Brain microvascular endothelial cell (primary cell): ENCODE measurements at regions not wholly inside any gene's neighbourhood (a gene's known extent, or its start where the extent isn't known, plus 50 kb on each side); places are given as distances from the start of the nearest gene placed in this dataset.

ENCODE experiments used
- DNase-seq: peaks from one replicate; pipeline ENCODE4 v3.0.0-alpha.2; 2020
- H3K27ac ChIP-seq: fragments of 250-450 bp; sonication (Bioruptor Pico); 2 replicates; pipeline ENCODE4 v1.5.1; 2020; ENCODE audit warnings: mild to moderate bottlenecking, moderate library complexity
- H3K27me3 ChIP-seq: fragments of 250-450 bp; sonication (Bioruptor Pico); replicated peaks from 2 replicates; pipeline ENCODE4 v1.5.1; 2020; ENCODE audit warnings: mild to moderate bottlenecking
- H3K36me3 ChIP-seq: fragments of 250-450 bp; sonication (Bioruptor Pico); replicated peaks from 2 replicates; pipeline ENCODE4 v1.5.1; 2020; ENCODE audit warnings: mild to moderate bottlenecking
- H3K4me3 ChIP-seq: 2 replicates; pipeline ENCODE4 v1.5.1; 2011; ENCODE audit warnings: low read depth, mild to moderate bottlenecking, control low read depth, low read length, moderate library complexity
- in situ Hi-C: cut with HindIII; loops from 2 replicates; pipeline ENCODE4 v1.10.0; 2017; ENCODE audit warnings: low sequenced_read_pairs, low pct_ligation_motif_present
- TF ChIP-seq, protein P1 (sequence below): IDR thresholded peaks from 2 replicates; pipeline ENCODE4 v1.5.1; 2011; ENCODE audit warnings: low read depth, mild to moderate bottlenecking, moderate library complexity, low read length, control low read depth, inconsistent platforms; ENCODE audit errors: missing control alignments

DNA sequence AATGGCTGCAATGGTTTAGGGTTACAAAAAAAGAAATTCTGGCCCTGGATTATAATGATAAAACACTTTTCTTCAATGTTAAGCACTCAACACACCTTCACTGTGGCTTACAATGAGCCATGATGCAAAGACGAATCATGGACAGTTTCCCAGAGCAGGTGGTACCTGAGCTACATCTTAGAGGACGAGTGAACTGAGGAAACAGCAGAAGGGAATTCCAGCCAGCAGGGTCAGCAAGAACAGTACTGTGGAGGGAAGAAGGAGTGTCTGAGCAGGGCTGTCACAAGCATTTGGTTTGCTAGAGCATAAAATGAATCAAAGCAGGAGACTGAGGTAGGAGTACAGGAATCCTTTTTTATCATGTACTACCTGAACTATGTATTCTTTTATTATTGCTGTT, 332.8 kb upstream of the C11orf87 start:
- Histone ChIP-seq H3K36me3 (no peaks in the 10 kb centered on the region), H3K27ac (no peak overlapping the region), H3K4me3 (no peak overlapping the region), H3K27me3 (no peaks in the 10 kb centered on the region)
- no peak for DNase-seq
- TF ChIP-seq, protein P1, sequence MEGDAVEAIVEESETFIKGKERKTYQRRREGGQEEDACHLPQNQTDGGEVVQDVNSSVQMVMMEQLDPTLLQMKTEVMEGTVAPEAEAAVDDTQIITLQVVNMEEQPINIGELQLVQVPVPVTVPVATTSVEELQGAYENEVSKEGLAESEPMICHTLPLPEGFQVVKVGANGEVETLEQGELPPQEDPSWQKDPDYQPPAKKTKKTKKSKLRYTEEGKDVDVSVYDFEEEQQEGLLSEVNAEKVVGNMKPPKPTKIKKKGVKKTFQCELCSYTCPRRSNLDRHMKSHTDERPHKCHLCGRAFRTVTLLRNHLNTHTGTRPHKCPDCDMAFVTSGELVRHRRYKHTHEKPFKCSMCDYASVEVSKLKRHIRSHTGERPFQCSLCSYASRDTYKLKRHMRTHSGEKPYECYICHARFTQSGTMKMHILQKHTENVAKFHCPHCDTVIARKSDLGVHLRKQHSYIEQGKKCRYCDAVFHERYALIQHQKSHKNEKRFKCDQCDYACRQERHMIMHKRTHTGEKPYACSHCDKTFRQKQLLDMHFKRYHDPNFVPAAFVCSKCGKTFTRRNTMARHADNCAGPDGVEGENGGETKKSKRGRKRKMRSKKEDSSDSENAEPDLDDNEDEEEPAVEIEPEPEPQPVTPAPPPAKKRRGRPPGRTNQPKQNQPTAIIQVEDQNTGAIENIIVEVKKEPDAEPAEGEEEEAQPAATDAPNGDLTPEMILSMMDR = no peak
- in situ Hi-C loops = no loop called here

DNA sequence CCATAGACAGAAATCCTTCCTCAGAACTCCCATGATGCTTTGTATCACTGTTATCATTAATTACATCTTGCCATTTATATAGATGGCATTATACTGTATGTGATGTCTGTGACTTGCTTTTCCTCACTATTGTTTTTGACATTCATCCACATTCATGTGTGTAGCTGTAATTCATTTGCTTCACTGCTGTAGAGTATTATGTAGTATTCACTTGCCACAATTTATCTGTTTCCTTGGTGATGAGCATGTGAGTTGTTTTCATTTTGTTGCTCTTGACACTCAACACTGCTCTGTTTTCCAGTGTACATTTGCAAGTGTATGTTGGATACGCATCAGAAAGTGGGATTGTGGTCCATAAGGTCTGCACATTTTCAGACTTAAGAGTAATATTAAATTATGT, 328.6 kb upstream of the C11orf87 start:
- in situ Hi-C loops = no loop called here

DNA sequence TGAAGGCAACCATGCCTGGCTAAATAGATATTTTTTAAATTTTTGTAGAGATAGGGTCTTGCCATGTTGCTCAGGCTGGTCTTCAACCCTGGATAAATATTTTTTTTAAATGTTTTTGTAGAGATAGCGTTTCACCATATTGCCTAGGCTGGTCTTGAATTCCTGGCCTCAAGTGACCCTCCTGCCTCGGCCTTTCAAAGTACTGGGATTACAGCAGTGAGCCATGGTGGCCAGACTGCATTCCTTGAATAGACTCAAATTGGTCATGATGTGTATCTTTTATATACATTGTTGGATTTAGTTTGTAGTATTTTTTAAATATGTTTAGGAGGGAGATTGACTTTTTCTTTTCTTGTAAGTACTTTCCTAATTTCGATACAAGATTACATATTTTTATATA, 325.7 kb upstream of the C11orf87 start:
- in situ Hi-C loops = no loop called here
- no peaks in the 10 kb centered on the region for H3K27me3 ChIP-seq
- H3K27ac ChIP-seq = no peak overlapping the region

More for the DNA sequence above, 328.6 kb upstream of the C11orf87 start:
- Histone ChIP-seq H3K27ac (no peak overlapping the region), H3K27me3 (no peaks in the 10 kb centered on the region), H3K4me3 (no peak overlapping the region), H3K36me3 (no peaks in the 10 kb centered on the region)
- no peak for DNase-seq
- TF ChIP-seq, protein P1 = no peak

DNA sequence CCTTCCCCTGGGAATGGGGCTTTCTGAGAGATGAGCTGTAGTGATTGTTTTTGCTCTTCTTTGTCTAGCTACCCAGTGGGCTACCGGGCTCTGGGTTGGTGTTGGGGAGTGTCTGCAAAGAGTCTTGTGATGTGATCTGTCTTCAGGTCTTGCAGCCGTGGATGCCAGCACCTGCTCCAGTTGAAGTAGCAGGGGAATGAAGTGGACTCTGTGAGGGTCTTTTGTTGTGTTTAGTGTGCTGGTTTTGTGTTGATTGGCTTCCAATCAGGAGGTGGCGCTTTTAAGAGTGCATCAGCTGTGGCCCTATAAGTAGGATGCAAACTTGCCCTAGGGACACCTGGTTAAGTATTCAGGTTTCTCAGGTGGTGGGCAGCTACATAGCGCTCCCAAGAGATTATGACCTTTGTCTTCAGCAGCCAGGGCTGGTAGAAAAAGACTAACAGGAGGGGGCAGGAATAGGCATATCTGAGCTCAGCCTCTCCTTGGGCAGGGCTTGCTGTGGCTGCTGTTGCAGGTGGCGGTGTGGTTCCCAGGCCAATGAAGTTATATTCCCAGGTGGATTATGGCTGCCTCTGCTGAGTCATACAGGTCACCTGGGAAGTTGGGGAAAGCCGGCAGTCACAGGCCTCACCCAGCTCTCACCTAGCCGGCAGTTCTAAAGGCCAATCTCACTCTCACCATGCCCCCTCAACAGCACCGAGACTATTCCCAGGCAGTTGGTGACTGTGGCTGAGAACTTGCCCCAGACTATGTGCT, 315.7 kb upstream of the C11orf87 start:
- in situ Hi-C loops = no loop called here
- no peak overlapping the region for H3K4me3 ChIP-seq
- TF ChIP-seq, protein P1 = no peak
- DNase-seq = no peak
- H3K27me3 ChIP-seq = no peaks in the 10 kb centered on the region
- no peaks in the 10 kb centered on the region for H3K36me3 ChIP-seq
- H3K27ac ChIP-seq = no peak overlapping the region

More for the DNA sequence above, 325.7 kb upstream of the C11orf87 start:
- no peaks in the 10 kb centered on the region for H3K36me3 ChIP-seq
- TF ChIP-seq, protein P1 = no peak
- peak; percentile 20 for DNase-seq
- no peak overlapping the region for H3K4me3 ChIP-seq

DNA sequence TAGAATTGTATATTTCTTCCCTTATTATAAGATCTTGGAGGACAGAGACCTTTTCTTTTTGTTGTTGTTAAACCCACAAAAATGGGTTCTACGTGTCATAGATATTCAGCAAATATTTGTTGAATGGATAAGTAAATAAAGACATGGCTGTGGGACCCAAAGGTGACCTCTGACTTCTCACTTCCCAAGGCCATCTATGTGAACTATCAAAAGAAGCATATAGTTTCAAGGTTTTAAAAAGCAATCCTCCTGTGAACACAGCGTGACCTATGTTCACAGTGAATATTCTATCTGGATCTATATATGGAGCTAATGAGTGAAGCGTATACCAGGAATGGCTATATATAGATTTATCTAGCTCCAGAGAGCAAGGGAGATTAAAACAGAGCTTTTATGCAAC, 312.8 kb upstream of the C11orf87 start:
- Histone ChIP-seq H3K27me3 (no peaks in the 10 kb centered on the region), H3K4me3 (no peak overlapping the region), H3K27ac (no peak overlapping the region), H3K36me3 (no peaks in the 10 kb centered on the region)
- no peak for DNase-seq
- in situ Hi-C loops = no loop called here
- TF ChIP-seq, protein P1 = no peak
